Activated CD8-positive, alpha-beta T cell treated with anti-CD3 and anti-CD28 coated beads for 36 hours (primary cell): ENCODE measurements at regions not wholly inside any gene's neighbourhood (a gene's known extent, or its start where the extent isn't known, plus 50 kb on each side); places are given as distances from the start of the nearest gene placed in this dataset.

Source experiments
- ATAC-seq: fragments of 200-7000 bp; cut with Tn5 transposase; one replicate; pipeline ENCODE4 v1.10.0; 2021; ENCODE audit warnings: mild to moderate bottlenecking, moderate library complexity
- CTCF ChIA-PET: fragments of 350-600 bp; sonication (Branson Sonifier 250); formaldehyde crosslinking; loops from one replicate; lab custom pipeline; 2021; ENCODE audit warnings: antibody characterized with exemption; lab: Charles Lee
- POLR2A ChIA-PET: fragments of 350-600 bp; sonication (Branson Sonifier 250); formaldehyde crosslinking; loops from one replicate; lab custom pipeline; 2021; ENCODE audit warnings: antibody characterized with exemption; lab: Charles Lee
- DNase-seq: peaks from one replicate; pipeline ENCODE4 v3.0.0-alpha.2; 2020
- H3K27ac Mint-ChIP-seq: one replicate; pipeline ENCODE4 v1.8.0; 2021; ENCODE audit warnings: mild to moderate bottlenecking, mixed read lengths
- H3K27me3 Mint-ChIP-seq: one replicate; pipeline ENCODE4 v1.8.0; 2021; ENCODE audit warnings: mixed read lengths
- H3K36me3 Mint-ChIP-seq: one replicate; pipeline ENCODE4 v1.8.0; 2021; ENCODE audit warnings: low read depth, mixed read lengths
- H3K4me1 Mint-ChIP-seq: one replicate; pipeline ENCODE4 v1.8.0; 2021; ENCODE audit warnings: low read depth, mixed read lengths
- H3K4me3 Mint-ChIP-seq: one replicate; pipeline ENCODE4 v1.8.0; 2021; ENCODE audit warnings: mild to moderate bottlenecking, moderate library complexity, mixed read lengths
- H3K9me3 Mint-ChIP-seq: one replicate; pipeline ENCODE4 v1.8.0; 2021; ENCODE audit warnings: mixed read lengths
- CTCF ChIP-seq: fragments of 200-600 bp; IDR thresholded peaks from one replicate; pipeline ENCODE4 v1.8.0; 2022; ENCODE audit warnings: antibody characterized with exemption, mild to moderate bottlenecking
- intact Hi-C: fragments of 100-400 bp; cut with micrococcal nuclease; formaldehyde crosslinking; loops from one replicate; pipeline ENCODE4 v1.10.0; 2022

- no peaks in the 10 kb centered on the region for H3K4me1 Mint-ChIP-seq
- TF ChIP-seq CTCF: no peak
- no peak overlapping the region for H3K4me3 Mint-ChIP-seq
- ChIA-PET POLR2A (no interaction called here), CTCF (no interaction called here)
- no peaks in the 10 kb centered on the region for H3K36me3 Mint-ChIP-seq
- no peaks in the 10 kb centered on the region for H3K9me3 Mint-ChIP-seq
- ATAC-seq: no peak
- intact Hi-C loops: no loop called here
- no peak for DNase-seq
- H3K27ac Mint-ChIP-seq: no peak overlapping the region
- H3K27me3 Mint-ChIP-seq: peaks cover 1% of the 10 kb centered on the region
These were observed 785.0 kb upstream of the TSPY4 start for GRCh38 chrY:8552168-8552805.

GRCh38 chrY:8553614-8554013 is 783.6 kb upstream of the TSPY4 start:
- ChIA-PET POLR2A (no interaction called here), CTCF (no interaction called here)
- ATAC-seq (no peak), DNase-seq (no peak)
- no peak for TF ChIP-seq CTCF
- peaks cover 1% of the 10 kb centered on the region for H3K27me3 Mint-ChIP-seq
- no peaks in the 10 kb centered on the region for H3K4me1 Mint-ChIP-seq
- no peaks in the 10 kb centered on the region for H3K36me3 Mint-ChIP-seq
- intact Hi-C loops: no loop called here
- H3K4me3 Mint-ChIP-seq: no peak overlapping the region
- no peak overlapping the region for H3K27ac Mint-ChIP-seq
- no peaks in the 10 kb centered on the region for H3K9me3 Mint-ChIP-seq

GRCh38 chrY:8561385-8561784 is 775.9 kb upstream of the TSPY4 start:
- DNase-seq (no peak), ATAC-seq (no peak)
- Mint-ChIP-seq H3K36me3 (no peaks in the 10 kb centered on the region), H3K4me3 (no peak overlapping the region), H3K9me3 (no peaks in the 10 kb centered on the region), H3K4me1 (no peaks in the 10 kb centered on the region), H3K27ac (no peak overlapping the region), H3K27me3 (no peaks in the 10 kb centered on the region)
- POLR2A ChIA-PET: no interaction called here
- no peak for TF ChIP-seq CTCF
- intact Hi-C loops: no loop called here
- CTCF ChIA-PET: no interaction called here

GRCh38 chrY:8562456-8563090 is 774.7 kb upstream of the TSPY4 start:
- TF ChIP-seq CTCF: no peak
- CTCF ChIA-PET: no interaction called here
- intact Hi-C loops: no loop called here
- Mint-ChIP-seq H3K27me3 (no peaks in the 10 kb centered on the region), H3K4me3 (no peak overlapping the region), H3K27ac (no peak overlapping the region), H3K9me3 (no peaks in the 10 kb centered on the region), H3K4me1 (no peaks in the 10 kb centered on the region), H3K36me3 (no peaks in the 10 kb centered on the region)
- DNase-seq (no peak), ATAC-seq (no peak)
- POLR2A ChIA-PET: no interaction called here

GRCh38 chrY:8564421-8564820 is 772.8 kb upstream of the TSPY4 start:
- Mint-ChIP-seq H3K36me3 (no peaks in the 10 kb centered on the region), H3K27me3 (no peaks in the 10 kb centered on the region), H3K27ac (no peak overlapping the region), H3K4me3 (no peak overlapping the region), H3K4me1 (no peaks in the 10 kb centered on the region), H3K9me3 (no peaks in the 10 kb centered on the region)
- intact Hi-C loops: no loop called here
- no peak for TF ChIP-seq CTCF
- CTCF ChIA-PET: no interaction called here
- ATAC-seq: no peak
- POLR2A ChIA-PET: no interaction called here
- no peak for DNase-seq
